GM18861 (cell line): ENCODE measurements at regions not wholly inside any gene's neighbourhood (a gene's known extent, or its start where the extent isn't known, plus 50 kb on each side); places are given as distances from the start of the nearest gene placed in this dataset.
"Not testable (repeated sequence)": the region's sequence is repeated elsewhere in the genome, so short reads cannot be mapped to it uniquely, and the experiment has no call there.

ENCODE experiments used
- ATAC-seq: cut with Tn5 transposase; IDR thresholded peaks from one replicate; pipeline ENCODE4 v1.9.1; 2021; ENCODE audit not compliant: unreplicated experiment

DNA sequence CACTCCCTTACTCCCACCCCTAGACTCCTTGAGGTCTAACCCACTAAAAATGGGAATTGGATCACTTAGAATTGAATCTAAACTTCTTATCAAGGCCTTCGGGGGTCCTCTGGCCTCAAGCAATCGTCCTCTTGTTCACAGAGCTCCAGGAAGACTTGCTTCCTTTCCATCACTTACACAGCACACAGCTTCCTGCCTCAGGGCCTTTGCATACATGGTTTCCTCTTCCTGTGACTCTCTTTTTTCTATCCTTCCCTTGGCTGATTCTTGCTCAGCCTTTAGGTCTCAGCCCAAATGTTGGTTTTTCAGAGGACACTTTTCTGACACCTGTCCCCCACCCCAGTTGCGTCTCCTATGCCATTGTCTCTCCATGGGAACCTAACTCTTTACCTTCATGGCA is 50.0 kb upstream of the ALDH1B1 start:
- ATAC-seq = no peak

DNA sequence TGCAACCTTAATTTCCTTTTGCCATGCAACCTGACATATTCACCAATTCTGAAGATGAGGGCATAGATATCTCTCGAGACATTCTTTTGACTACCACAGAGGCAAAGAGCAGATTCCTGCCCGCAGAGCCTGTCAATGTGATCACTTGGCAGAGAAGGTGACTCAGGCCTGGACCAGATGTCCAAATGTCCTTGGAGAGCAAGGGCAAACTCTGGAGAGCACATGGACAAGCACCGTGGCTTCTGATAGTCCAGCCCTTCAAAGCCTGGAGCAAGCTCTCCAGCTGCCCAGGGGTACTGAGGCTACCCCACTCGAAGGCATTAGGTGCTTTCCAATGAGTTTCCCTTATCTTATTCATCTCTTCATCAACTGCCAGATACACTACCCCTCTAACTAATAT is 50.4 kb upstream of the ALDH1B1 start:
- ATAC-seq = no peak

DNA sequence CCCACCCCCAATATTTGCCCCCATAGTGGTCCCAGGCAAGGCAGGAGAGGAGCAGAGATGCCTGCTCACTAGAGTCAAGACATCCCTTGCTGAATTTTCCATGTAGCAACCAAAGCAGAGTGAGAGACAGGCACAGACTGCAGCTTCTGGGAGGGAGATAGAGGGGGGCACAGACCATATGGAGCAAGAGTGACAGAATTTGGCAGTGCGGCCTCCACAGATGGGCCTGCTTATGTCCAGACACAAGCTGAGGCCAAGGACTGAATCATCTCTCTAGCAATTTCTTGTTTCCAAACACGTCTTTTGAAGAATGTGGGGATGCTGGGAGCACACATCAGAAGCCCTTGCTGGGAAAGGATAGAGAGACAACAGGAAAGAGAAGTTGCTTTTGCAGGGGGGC is 53.0 kb upstream of the ALDH1B1 start:
- ATAC-seq = no peak

DNA sequence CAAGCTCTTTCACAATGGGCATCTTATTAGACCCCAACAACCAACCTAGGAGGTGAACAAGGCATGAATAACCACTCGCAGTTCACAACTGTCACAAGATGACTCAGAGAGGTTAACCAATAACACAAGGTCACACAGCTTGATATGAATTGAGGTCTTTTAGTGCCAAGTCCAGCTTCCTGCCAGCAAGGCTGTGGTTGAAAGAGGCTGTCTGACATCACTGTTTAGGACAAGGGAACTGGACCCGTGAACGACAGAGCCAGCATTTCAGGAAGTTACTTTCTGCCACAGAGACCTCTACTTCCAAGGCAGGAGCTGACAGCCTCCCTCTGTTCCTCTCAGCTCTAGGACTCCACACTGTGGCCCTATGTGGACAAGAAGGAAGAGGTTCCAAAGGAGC is 53.4 kb upstream of the ALDH1B1 start:
- peak; percentile 75 for ATAC-seq

DNA sequence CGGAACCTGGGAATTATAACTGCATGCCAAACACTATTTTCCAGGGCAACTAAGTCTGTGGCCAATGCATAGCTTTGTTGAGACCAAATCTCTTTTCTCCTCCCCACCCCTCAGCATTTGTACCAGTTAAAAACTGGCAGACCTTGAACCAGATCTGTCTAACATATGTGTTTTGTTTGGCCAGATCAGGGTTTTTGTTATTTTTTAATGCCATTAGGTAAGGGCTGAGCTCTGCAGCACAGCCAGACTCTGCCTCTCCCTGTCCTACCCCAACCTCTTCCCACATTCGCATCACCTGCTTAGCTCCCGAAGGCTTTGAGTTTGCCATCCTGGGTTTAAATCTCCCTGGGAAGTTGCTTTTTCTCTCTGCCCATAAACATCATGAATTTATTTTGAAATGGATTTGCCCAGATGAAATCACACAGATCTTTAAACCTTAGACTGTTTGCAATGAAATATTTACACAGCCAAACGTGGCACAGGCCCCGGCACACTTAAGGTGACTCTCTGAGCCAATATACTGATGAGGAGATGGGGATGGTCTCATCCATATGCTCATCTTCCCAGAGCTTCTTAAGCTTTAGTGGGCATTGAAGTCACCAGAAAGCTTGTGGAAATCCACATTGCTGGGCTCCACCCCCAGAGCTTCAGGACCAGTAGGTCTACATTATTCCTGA is 54.0 kb upstream of the ALDH1B1 start:
- no peak for ATAC-seq

DNA sequence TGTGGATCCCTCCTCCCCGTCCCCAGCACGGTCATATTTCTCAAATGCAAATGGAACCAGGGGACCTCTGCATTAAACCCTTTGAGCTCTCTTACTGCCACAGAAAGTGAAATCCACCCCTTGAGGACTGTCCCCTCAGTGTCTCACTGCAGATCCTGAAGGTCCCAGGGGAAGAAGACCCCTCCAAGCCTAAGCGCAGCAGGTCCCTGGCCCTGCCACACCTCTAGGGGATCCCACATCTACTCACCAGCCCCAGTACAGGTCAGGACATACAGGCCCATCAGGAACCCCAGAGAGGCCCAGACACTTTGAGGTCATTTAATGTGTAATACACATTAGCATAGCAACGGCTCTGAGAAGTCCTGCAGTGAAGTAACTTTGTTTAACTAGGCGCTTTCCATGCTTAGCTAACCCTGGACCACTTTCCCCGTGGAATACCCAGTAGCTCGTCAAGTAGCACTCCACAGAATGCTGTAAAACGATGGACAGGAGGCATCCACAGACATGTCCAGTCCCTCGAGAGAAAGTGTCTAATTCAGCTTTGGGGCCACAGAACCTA is 54.7 kb upstream of the ALDH1B1 start:
- ATAC-seq = no peak

DNA sequence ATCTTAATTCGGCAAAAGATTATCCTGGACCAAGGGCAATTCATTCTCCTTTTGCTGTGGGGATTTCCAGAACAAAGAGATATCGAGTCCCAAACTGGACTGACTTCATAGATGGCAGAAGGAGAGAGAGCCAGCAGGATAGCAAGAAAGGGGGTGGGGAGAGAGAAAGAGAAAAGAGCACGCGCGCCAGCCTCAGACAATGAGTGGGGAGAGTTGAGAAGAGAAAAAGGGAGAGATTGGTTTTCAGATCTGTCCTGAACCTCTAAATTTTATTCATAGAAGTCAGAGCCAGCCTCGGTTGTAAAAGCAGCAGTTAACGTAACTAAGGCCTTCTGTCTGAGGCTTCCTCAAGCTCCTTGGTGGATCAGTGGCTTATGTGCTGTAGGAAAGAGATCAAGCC is 55.3 kb upstream of the ALDH1B1 start:
- ATAC-seq = no peak

DNA sequence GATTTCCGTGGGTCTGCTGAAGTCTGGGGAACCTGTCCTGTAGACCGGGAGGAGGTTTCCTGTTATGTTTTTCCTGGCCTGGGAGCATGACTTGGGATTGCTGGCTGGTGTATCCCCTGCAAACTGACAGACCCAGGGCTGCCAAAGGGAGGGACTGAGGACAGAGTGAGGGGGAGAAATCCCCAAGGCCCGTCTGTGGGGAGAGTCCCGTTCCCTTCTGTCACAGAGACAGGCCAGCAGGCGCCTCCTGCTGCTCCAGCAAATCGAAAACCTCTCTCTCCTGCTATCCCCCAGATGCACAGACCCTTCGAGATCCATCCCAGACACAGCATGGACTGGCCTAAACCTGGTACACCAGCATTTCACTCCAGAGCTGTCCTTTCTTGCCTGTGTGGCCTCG is 56.2 kb upstream of the ALDH1B1 start:
- no peak for ATAC-seq

DNA sequence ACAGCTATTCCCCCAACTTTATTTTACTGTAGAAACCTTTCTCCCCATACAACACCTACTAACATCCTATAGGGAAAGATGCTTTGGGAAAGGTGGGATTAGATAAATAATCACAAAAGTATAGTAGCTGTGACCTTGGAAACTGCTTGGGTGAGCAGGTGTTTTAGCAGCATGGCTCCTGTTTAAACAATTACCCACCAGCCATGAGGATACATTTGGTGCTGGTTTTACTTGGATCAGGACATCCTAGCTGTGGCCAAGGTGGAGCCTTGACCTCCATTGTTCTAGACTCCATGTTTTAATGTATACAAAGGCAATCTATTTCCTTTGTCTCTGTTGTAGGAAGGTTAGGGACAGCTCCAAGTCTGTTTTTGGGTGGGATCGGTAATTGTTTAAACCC is 56.8 kb upstream of the ALDH1B1 start:
- no peak for ATAC-seq

DNA sequence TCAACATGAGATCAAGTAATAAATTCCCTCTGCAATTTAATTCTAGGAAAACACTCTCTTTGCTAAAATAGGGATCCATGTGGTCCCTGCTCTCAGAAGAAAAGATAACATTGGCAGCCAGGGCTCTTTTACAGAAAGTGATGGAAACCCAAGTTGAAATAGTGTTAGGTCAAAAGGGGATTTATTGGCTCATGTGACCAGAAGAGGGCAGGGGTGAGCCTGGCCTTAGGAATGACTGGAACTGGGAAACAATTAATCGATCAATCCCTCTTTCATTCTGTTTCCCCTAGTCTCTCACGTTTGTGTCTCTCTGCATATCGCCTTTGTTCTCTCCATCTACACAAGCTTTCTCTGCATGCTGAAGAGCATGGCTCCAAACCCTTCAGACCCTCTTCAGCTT is 58.3 kb upstream of the ALDH1B1 start:
- no peak for ATAC-seq

DNA sequence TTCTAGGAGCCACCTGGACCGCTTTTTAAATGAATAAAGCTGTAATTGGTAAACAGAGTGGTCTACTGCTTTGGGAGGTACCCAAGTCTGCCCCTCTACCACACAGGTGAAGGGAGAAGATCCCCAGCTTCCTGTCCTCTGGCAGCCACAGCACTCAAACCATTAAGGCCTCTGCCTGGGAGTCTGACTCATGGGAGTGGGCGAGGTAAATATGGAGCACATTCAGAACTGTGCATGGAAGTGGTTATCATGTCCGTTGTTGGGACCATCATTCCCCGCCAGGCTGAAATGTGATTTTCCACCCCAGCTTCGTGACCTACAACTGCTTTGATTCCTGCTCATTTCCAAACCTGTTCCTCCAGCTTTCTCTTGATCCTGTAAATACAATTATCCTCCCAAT is 59.5 kb upstream of the ALDH1B1 start:
- ATAC-seq = no peak

DNA sequence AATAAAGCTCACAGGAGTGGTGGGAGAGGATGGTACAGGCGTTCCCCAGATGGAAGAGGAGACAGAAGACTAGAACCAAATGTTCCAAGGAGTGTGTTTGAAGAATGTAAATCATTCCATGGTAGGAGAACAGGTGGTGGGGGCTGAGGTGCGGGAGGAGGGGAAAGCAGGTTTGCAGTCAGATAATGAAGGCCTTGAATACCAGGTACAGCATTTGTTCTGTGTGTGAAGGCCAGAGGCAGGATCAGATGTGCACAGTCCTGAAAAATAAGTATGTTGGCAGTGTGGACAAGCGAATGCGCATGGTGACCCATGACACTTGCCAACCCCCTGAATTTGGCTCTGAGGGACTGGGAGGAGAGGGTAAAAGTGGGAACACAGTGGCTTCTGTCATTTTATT is 59.9 kb upstream of the ALDH1B1 start:
- ATAC-seq = no peak

DNA sequence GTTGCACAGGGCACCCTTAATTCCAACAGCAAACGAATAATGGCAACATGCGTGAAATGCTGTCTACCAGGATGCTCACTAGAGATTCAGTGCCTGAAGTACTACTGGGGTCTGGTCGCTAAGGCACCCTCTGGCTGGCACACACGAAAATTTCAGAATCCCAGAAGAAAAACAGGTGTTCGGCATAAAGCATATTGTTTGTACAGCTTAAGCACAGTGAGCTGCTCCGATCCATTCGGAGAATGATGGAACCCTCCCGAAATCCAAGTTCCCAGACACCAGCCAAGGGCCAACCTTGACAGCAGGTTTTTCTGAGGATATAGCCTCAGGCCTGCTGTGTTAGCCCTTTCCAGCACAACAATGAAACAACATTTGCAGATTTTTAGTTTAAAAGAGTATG is 61.4 kb upstream of the ALDH1B1 start:
- no peak for ATAC-seq

DNA sequence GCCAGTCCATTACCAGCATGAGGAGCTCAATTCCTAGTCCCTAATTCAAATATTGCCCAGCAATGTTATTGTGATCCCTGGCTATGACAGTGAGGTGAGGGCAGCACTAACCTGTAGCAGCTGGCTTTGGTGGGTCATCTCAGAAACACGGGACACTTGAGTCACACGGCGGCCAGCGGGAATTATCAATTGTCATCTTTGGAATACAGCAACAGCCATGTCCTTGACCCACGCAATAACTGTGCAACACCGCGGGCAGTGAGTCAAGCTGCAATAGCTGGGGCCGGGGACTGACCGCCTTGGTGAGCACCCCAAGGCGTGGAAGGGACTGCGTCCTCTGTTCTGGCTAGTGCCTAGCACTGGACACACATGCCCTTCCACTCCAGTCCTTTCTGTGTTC is 62.5 kb upstream of the ALDH1B1 start:
- ATAC-seq = no peak

DNA sequence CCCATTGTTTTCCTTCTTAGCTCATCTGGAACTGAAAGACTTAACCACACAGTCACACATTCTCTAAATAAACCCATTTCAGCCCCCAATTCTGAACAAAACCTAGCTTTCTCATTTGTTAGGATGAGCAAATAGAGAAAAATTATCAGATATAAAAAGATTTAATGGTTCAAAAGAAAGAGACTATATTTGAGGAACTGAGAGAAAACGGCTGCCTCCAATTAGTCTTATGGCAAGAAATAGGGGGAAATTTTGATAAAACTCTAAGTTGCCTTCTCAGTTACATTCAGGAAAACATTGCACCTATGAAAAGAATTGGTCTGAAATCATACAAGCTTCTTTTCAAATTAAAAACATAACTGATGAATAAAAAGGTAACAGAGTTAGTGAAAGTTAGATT is 63.7 kb upstream of the ALDH1B1 start:
- ATAC-seq = no peak

DNA sequence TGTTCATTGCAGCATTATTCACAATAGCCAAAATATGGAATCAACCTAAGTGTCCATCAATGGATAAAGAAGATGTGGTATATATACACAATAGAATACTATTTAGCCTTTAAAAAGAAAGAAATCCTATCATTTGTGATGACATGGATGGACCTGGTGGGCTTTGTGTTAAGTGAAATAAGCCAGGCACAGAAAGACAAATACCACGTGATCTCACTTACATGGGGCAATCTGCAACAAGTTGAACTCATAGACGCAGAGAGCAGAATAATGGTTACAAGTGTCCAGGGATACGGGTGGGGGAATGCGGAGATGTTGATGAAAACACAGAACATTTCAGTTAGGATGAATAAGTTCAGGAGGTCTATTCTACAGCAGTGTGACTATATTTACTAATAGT is 66.4 kb upstream of the ALDH1B1 start:
- ATAC-seq = no peak

DNA sequence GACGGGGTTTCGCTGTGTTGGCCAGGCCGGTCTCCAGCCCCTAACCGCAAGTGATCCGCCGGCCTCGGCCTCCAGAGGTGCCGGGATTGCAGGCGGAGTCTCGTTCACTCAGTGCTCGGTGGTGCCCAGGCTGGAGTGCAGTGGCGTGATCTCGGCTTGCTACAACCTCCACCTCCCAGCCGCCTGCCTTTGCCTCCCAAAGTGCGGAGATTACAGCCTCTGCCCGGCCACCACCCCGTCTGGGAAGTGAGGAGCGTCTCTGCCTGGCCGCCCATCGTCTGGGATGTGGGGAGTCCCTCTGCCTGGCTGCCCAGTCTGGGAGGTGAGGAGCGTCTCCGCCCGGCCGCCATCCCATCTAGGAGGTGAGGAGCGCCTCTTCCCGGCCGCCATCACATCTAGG is 68.3 kb upstream of the ALDH1B1 start:
- ATAC-seq = not testable (repeated sequence)

DNA sequence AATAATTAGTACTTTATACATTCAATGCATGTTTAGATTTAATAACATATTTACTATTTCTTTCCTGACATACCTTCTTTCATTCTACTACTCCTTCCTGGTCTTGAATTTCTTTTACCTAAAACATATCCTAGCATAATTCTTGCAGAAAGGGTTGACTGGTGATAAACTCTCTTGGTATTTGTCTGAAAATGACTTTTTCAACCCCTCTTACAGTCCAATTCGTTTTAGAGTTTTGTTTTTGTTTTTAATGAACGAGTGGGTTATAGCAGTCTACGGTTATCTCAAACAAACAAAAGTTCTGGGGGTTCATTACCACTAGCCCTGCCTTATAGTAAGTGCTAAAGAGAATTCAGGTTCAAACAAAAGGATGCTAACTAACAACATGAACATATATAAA is 69.6 kb upstream of the ALDH1B1 start:
- ATAC-seq = no peak

DNA sequence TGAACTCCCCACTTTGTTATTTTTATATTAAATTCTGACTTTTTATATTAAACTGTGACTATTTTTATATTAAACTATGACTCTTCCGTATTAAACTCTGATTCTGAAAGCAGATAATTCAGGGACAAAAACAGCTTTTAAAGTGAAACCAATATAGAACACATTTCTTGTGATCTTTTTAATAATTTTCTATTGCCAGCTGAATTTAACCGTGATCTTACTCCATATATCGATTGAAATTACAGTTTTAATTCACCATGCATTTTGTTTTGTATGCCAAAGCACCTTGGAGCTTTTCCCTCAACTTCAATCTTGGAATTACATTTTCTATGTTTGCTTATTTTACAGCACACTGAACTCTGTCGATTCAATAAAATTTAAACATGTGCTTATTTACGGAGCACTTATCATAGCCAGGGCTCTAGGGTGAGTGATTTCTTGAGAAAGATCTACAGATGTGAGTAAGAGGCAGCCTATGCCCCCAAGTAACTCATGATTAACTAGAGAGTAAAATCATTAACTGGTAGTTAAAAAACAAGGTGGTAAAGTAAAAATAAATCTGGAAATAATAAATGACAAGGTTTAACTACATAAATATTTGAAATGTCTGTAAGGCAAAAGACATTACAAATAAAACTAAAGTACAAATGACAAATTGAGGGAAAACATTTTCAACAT is 72.9 kb upstream of the ALDH1B1 start:
- ATAC-seq = no peak

DNA sequence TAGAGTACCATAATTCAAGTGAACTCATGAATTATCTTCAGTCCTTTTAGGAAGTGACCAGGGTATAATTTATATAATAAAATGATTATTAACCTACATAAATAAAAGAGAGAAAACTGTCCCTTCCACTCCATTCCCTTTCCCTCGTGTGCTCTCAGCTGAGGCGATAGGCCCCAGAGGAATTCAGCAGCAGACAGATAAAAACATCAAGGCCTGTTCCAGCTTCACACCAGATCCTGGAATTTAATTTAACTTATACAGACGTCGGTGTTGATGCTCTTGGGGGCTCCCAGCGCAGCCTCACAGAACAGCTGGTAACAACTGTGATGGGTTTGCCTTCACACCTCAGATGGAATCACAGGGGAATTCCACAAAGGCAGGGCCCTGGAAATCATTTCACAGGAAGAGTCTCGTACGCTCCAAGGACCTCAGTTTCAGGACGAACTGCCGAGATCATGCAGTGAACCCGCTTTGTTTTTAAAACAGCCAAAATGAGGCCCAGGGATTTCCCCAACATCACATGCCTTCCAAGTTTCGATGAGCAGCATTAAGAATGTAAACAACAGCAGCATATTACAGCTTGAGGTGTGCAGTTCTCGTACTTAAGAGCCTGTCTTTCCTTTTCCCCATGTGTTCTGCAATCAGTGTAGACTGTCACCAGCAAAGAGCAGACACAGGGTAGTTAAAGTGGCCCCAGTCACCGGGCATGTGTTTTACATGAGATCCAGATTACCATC is 73.6 kb upstream of the ALDH1B1 start:
- peak; percentile 88 for ATAC-seq

DNA sequence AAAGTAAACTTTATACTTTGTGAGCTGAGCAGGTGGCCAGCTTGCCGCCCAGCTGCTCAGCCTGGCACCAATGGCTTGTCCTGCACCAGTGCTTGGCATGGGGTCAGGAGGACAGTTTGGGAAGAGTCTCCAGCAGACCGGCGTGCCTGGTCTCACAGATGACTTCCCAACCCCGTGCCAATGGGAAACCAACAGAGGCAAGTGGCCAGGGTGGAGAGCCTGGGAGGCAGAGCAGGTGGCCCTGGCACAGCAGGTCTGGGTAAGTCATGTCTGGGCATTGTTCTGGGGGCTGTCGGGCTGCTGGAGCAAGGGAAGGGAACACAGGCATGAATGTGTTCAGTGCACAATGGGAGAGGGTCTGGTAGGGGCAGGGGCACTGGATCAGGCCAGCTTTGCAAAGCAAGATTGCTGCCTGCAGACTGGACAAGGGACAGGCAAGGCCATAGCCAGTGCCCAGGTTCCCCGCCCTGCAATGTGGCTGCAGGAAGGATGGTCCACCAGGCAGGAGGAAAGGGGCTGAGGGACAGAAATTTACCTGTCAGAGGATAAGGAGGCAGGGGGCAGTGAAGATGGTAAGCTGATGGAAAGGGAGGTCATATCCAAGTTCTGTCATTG is 76.2 kb upstream of the ALDH1B1 start:
- ATAC-seq = no peak
